HepG2 (cell line): ENCODE measurements at regions not wholly inside any gene's neighbourhood (a gene's known extent, or its start where the extent isn't known, plus 50 kb on each side); places are given as distances from the start of the nearest gene placed in this dataset.

Experiments
- ATAC-seq: fragments of 200-7000 bp; cut with Tn5 transposase; 3 replicates; pipeline ENCODE4 v1.9.1; 2020; ENCODE audit warnings: mild to moderate bottlenecking, moderate library complexity
- BruUV-seq: library from RNA; stranded (reverse); fragments of 400-500 nt; replicated peaks from 2 replicates; lab custom pipeline; 2021; lab: Mats Ljungman, UMichigan
- CTCF ChIA-PET: fragments of 300-600 bp; formaldehyde crosslinking; extraction: SDS; loops from one replicate; lab custom pipeline; 2021; ENCODE audit warnings: low total read pairs, inconsistent platforms, low intra/inter-chr PET ratio; lab: Yijun Ruan, JAX
- POLR2A ChIA-PET: fragments of 350-600 bp; sonication (Branson Sonifier 250); formaldehyde crosslinking; loops from one replicate; lab custom pipeline; 2020; ENCODE audit warnings: antibody characterized with exemption, inconsistent platforms; lab: Yijun Ruan, JAX
- DNase-seq: peaks from one replicate; pipeline ENCODE4 v3.0.0-alpha.2; 2015; ENCODE audit warnings: low spot score
- FAIRE-seq: peaks from 3 replicates; lab custom pipeline; 2011; peaks lifted over from hg19 to GRCh38; lab: Jason Lieb, UNC
- H2AFZ ChIP-seq: one replicate; pipeline ENCODE4 v1.6.1; 2011; ENCODE audit warnings: low read length, inconsistent platforms
- H3K27ac ChIP-seq: fragments of 300-600 bp; 3 replicates; pipeline ENCODE4 v1.8.0; 2011; ENCODE audit warnings: mixed run types, mild to moderate bottlenecking, mixed read lengths, low read length, inconsistent platforms; ENCODE audit not compliant: insufficient read depth; ENCODE audit errors: extremely low read length
- H3K27me3 ChIP-seq, 2 experiments: fragments of 200-600 bp in 1 of 2; 2 replicates in 1 of 2; 3 replicates in 1 of 2; pipeline versions ENCODE4 v1.6.0 to v1.8.0; 2011; ENCODE audit warnings: low read length in 2 of 2, mild to moderate bottlenecking in 2 of 2, moderate library complexity in 2 of 2, inconsistent platforms in 1 of 2; ENCODE audit not compliant: insufficient read depth in 2 of 2, control insufficient read depth in 1 of 2
- H3K36me3 ChIP-seq, 2 experiments: fragments of 200-600 bp in 1 of 2; replicated peaks in 1 of 2; 2 replicates in 1 of 2; 3 replicates in 1 of 2; pipeline versions ENCODE4 v1.5.1 to v1.8.0; 2011; ENCODE audit warnings: low read length in 2 of 2, inconsistent platforms in 1 of 2; ENCODE audit not compliant: insufficient read depth in 2 of 2, control insufficient read depth in 1 of 2
- H3K4me1 ChIP-seq: 2 replicates; pipeline ENCODE4 v1.5.1; 2012; ENCODE audit warnings: low read length, inconsistent platforms; ENCODE audit not compliant: insufficient read depth
- H3K4me2 ChIP-seq: 2 replicates; pipeline ENCODE4 v1.6.0; 2011; ENCODE audit warnings: low read depth, low read length, inconsistent platforms
- H3K4me3 ChIP-seq, 3 experiments: fragments of 200-600 bp in 1 of 3; sonication (generic), shearing (Covaris generic) in 1 of 3; replicated peaks in 1 of 3; 2 replicates each; pipeline ENCODE4 v1.5.1; 2011 to 2016; ENCODE audit warnings: low read length in 3 of 3, inconsistent platforms in 2 of 3, low read depth in 2 of 3, mild to moderate bottlenecking in 2 of 3, control low read depth in 1 of 3, mixed read lengths in 1 of 3; ENCODE audit not compliant: insufficient read depth in 1 of 3
- H3K79me2 ChIP-seq: one replicate; pipeline ENCODE4 v1.6.1; 2011; ENCODE audit warnings: low read length, inconsistent platforms; ENCODE audit not compliant: insufficient read depth
- H3K9ac ChIP-seq: 2 replicates; pipeline ENCODE4 v1.6.0; 2011; ENCODE audit warnings: mild to moderate bottlenecking, low read depth, low read length, inconsistent platforms; ENCODE audit not compliant: insufficient read depth
- H3K9me3 ChIP-seq: 2 replicates; pipeline ENCODE4 v1.5.1; 2012; ENCODE audit warnings: mild to moderate bottlenecking, low read length
- H4K20me1 ChIP-seq: 2 replicates; pipeline ENCODE4 v1.6.0; 2011; ENCODE audit warnings: inconsistent platforms, mild to moderate bottlenecking, low read length, moderate library complexity; ENCODE audit not compliant: insufficient read depth
- CBFB ChIP-seq: sonication (generic); formaldehyde crosslinking; IDR thresholded peaks from 2 replicates; pipeline ENCODE4 v1.4.0; 2020; ENCODE audit warnings: missing genetic modification reagents
- HNRNPK ChIP-seq: fragments of 200-400 bp; formaldehyde crosslinking; IDR thresholded peaks from 2 replicates; pipeline ENCODE4 v1.6.1; 2018; ENCODE audit warnings: low read length, low read depth, moderate library complexity, mild to moderate bottlenecking; ENCODE audit not compliant: poor library complexity, severe bottlenecking
- MZF1 ChIP-seq: sonication (generic); formaldehyde crosslinking; IDR thresholded peaks from 2 replicates; pipeline ENCODE4 v1.8.1; 2023; ENCODE audit warnings: mild to moderate bottlenecking, missing genetic modification reagents, borderline replicate concordance
- ZNF768 ChIP-seq: sonication (generic); formaldehyde crosslinking; IDR thresholded peaks from 2 replicates; pipeline ENCODE4 v1.4.0; 2020; ENCODE audit warnings: missing genetic modification reagents
- WGBS: methylation state at CpG from one replicate; pipeline ENCODE4 v1.1.6; 2017; ENCODE audit warnings: low lambda C conversion rate; 5-methylcytosine and 5-hydroxymethylcytosine counted together
- in situ Hi-C: cut with HindIII; loops from 2 replicates; pipeline ENCODE4 v1.10.0; 2017; ENCODE audit warnings: low pct_unique_long_range_greater_than_20kb; ENCODE audit not compliant: extremely low pct_ligation_motif_present
- intact Hi-C: fragments of 100-400 bp; cut with micrococcal nuclease; formaldehyde crosslinking; loops from one replicate; pipeline ENCODE4 v1.10.0; 2022; ENCODE audit not compliant: unreplicated experiment
- TF ChIP-seq, protein P1 (sequence below): sonication (generic); formaldehyde crosslinking; IDR thresholded peaks from one replicate; pipeline ENCODE4 v1.5.1; 2020; ENCODE audit warnings: mild to moderate bottlenecking, missing genetic modification reagents; ENCODE audit errors: not compliant biosample characterization

DNA sequence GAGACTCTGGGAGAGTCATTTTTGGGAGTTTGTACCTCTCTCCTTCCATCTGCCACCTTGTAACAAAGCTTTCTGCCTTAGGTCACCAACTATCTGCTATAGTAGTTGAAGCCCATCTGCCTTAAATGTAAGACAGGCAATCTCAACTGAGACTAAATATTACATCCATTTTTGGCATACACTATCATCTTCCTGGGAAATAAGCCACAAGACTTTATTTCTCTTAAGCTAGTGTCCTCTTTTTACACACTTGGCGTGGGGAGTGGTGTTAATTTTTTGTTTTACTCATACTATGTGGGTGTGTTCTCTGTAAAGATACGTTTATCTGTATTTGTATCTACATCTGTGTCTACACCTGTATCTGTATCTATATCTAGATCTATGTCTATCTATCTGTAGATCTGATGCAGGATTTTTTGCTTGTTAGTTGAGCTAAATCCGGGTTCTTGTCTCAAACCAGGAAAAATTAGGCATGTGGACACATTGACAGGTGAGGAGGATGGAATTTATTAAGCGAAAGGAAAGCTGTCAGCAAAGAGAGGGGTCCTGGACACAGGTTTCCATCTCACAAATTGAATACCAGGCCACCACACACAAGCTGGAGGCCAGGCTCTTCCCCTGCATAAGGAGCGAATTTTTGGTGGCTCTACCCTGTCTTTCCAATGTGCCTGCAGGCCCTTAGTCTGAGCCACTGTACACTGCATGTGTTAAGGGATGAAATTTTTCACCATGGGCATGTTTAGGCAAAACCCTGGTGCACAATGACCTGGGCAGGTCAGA, 64.8 kb upstream of the RND3 start:
- Histone ChIP-seq H3K9ac (no peak overlapping the region), H3K4me3 (no peak overlapping the region), H3K27ac (no peak overlapping the region), H3K36me3 (no peaks in the 10 kb centered on the region), H3K4me1 (no peaks in the 10 kb centered on the region), H4K20me1 (no peaks in the 10 kb centered on the region), H3K9me3 (no peaks in the 10 kb centered on the region), H3K27me3 (no peaks in the 10 kb centered on the region), H3K4me2 (no peak overlapping the region), H2AFZ (no peak overlapping the region), H3K79me2 (no peaks in the 10 kb centered on the region)
- POLR2A ChIA-PET, result no interaction called here
- intact Hi-C loops, result no loop called here
- in situ Hi-C loops, result no loop called here
- WGBS, result 3% methylated on average over 5 of the region's 5 CpGs
- no TSS peak for BruUV-seq
- TF ChIP-seq CBFB (CRISPR knock-in tag) (no peak), HNRNPK (no peak), ZNF768 (CRISPR knock-in tag) (no peak), MZF1 (CRISPR knock-in tag) (no peak)
- TF ChIP-seq, protein P1, sequence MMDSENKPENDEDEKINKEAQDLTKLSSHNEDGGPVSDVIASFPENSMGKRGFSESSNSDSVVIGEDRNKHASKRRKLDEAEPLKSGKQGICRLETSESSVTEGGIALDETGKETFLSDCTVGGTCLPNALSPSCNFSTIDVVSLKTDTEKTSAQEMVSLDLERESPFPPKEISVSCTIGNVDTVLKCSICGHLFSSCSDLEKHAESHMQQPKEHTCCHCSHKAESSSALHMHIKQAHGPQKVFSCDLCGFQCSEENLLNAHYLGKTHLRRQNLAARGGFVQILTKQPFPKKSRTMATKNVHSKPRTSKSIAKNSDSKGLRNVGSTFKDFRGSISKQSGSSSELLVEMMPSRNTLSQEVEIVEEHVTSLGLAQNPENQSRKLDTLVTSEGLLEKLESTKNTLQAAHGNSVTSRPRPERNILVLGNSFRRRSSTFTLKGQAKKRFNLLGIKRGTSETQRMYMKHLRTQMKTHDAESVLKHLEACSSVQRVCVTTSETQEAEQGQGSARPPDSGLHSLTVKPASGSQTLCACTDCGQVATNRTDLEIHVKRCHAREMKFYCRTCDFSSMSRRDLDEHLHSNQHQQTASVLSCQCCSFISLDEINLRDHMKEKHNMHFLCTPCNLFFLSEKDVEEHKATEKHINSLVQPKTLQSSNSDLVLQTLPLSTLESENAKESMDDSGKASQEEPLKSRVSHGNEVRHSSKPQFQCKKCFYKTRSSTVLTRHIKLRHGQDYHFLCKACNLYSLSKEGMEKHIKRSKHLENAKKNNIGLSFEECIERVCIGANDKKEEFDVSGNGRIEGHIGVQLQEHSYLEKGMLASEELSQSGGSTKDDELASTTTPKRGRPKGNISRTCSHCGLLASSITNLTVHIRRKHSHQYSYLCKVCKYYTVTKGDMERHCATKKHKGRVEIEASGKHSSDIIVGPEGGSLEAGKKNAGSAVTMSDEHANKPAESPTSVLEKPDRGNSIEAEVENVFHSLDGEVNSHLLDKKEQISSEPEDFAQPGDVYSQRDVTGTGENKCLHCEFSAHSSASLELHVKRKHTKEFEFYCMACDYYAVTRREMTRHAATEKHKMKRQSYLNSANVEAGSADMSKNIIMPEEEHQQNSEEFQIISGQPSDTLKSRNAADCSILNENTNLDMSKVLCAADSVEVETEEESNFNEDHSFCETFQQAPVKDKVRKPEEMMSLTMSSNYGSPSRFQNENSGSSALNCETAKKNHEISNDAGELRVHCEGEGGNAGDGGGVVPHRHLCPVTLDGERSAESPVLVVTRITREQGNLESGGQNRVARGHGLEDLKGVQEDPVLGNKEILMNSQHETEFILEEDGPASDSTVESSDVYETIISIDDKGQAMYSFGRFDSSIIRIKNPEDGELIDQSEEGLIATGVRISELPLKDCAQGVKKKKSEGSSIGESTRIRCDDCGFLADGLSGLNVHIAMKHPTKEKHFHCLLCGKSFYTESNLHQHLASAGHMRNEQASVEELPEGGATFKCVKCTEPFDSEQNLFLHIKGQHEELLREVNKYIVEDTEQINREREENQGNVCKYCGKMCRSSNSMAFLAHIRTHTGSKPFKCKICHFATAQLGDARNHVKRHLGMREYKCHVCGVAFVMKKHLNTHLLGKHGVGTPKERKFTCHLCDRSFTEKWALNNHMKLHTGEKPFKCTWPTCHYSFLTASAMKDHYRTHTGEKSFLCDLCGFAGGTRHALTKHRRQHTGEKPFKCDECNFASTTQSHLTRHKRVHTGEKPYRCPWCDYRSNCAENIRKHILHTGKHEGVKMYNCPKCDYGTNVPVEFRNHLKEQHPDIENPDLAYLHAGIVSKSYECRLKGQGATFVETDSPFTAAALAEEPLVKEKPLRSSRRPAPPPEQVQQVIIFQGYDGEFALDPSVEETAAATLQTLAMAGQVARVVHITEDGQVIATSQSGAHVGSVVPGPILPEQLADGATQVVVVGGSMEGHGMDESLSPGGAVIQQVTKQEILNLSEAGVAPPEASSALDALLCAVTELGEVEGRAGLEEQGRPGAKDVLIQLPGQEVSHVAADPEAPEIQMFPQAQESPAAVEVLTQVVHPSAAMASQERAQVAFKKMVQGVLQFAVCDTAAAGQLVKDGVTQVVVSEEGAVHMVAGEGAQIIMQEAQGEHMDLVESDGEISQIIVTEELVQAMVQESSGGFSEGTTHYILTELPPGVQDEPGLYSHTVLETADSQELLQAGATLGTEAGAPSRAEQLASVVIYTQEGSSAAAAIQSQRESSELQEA (CRISPR knock-in tag), result no peak
- CTCF ChIA-PET, result no interaction called here
- ATAC-seq (no peak), DNase-seq (no peak), FAIRE-seq (no peak)
